Smooth muscle cell (in vitro differentiated cells): ENCODE measurements at regions not wholly inside any gene's neighbourhood (a gene's known extent, or its start where the extent isn't known, plus 50 kb on each side); places are given as distances from the start of the nearest gene placed in this dataset.

Source experiments
- DNase-seq: peaks from one replicate; lab custom pipeline; 2025; ENCODE audit not compliant: unreplicated experiment; lab: John Stamatoyannopoulos, UW
- H2AFZ ChIP-seq: fragments of 200-600 bp; sonication (generic); 2 replicates; pipeline ENCODE4 v1.6.0; 2016; ENCODE audit warnings: antibody characterized with exemption, low read depth, mild to moderate bottlenecking
- H3F3A ChIP-seq: fragments of 200-600 bp; sonication (generic); 2 replicates; pipeline ENCODE4 v1.6.0; 2017; ENCODE audit warnings: antibody characterized with exemption, low read depth
- H3K27ac ChIP-seq: fragments of 200-600 bp; sonication (generic); 2 replicates; pipeline ENCODE4 v1.5.1; 2016; ENCODE audit warnings: low read depth, mild to moderate bottlenecking
- H3K27me3 ChIP-seq: fragments of 200-600 bp; sonication (generic); 2 replicates; pipeline ENCODE4 v1.6.1; 2016; ENCODE audit warnings: low read depth, mild to moderate bottlenecking
- H3K36me3 ChIP-seq: fragments of 200-600 bp; sonication (generic); 2 replicates; pipeline ENCODE4 v1.5.1; 2016; ENCODE audit warnings: low read depth
- H3K4me1 ChIP-seq: fragments of 200-600 bp; sonication (generic); 2 replicates; pipeline ENCODE4 v1.5.1; 2016; ENCODE audit warnings: low read depth
- H3K4me2 ChIP-seq: fragments of 200-600 bp; sonication (generic); 2 replicates; pipeline ENCODE4 v1.6.0; 2016; ENCODE audit warnings: mild to moderate bottlenecking
- H3K4me3 ChIP-seq: fragments of 200-600 bp; sonication (generic); 2 replicates; pipeline ENCODE4 v1.5.1; 2016; ENCODE audit warnings: mild to moderate bottlenecking
- H3K79me2 ChIP-seq: fragments of 200-600 bp; sonication (generic); 2 replicates; pipeline ENCODE4 v1.6.0; 2016; ENCODE audit warnings: low read depth, mild to moderate bottlenecking
- H3K9ac ChIP-seq: fragments of 200-600 bp; sonication (generic); 2 replicates; pipeline ENCODE4 v1.6.0; 2016; ENCODE audit warnings: low read depth
- H3K9me3 ChIP-seq: fragments of 200-600 bp; sonication (generic); replicated peaks from 2 replicates; pipeline ENCODE4 v1.5.1; 2016; ENCODE audit warnings: low read depth
- H4K20me1 ChIP-seq: fragments of 200-600 bp; sonication (generic); 2 replicates; pipeline ENCODE4 v1.6.0; 2016; ENCODE audit warnings: low read depth
- WGBS: methylation state at CpG from one replicate; pipeline ENCODE4 v1.1.7; 2016; ENCODE audit warnings: low lambda C conversion rate; 5-methylcytosine and 5-hydroxymethylcytosine counted together
- TF ChIP-seq, protein P1 (sequence below): fragments of 200-600 bp; sonication (generic); IDR thresholded peaks from 2 replicates; pipeline ENCODE4 v1.5.1; 2017; ENCODE audit warnings: borderline replicate concordance, mild to moderate bottlenecking, antibody characterized with exemption; ENCODE audit not compliant: insufficient read depth, poor library complexity, severe bottlenecking

DNA sequence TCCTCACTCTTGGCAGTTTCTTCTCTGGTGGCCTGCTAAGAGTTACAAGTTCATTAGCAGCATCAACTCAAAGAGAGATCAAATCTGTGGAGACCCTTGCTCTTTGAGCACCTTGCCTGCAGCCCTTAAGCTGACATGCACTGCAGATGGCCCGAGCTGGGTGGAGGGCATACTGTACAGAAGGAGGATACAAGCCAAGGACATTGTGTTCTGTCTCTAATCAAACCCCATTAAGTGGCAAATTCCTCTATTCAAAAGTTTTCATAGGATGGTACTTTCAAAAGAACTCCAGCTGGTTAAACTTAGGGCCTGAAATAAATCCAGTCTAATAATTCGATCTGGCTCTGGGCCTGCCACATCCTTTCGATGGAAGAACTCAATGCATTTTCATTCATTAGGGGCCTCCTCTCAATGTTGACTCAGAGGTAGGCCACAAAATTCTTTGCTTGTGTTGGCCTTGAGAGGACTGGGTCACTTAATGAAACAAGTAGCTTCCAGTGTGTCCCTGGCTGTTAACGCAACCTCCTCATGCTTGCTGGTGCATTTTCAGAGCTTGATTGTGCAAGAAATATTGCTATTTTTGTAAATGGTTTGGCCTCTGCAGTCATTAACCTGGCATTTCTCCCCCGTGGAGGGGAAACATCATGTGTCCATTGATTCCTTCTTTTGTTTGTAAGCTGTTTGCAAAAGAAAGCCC, 318.2 kb downstream of the NUAK1 start:
- Histone ChIP-seq H4K20me1 (no peaks in the 10 kb centered on the region), H3K9me3 (no peaks in the 10 kb centered on the region), H3K4me3 (no peak overlapping the region), H3K4me1 (peaks cover 10% of the 10 kb centered on the region), H2AFZ (peak overlapping the region; percentile 36), H3F3A (no peaks in the 10 kb centered on the region), H3K79me2 (no peaks in the 10 kb centered on the region), H3K27me3 (no peaks in the 10 kb centered on the region), H3K36me3 (no peaks in the 10 kb centered on the region), H3K9ac (no peak overlapping the region), H3K4me2 (peak overlapping the region; percentile 19), H3K27ac (no peak overlapping the region)
- DNase-seq, result no peak
- TF ChIP-seq, protein P1, sequence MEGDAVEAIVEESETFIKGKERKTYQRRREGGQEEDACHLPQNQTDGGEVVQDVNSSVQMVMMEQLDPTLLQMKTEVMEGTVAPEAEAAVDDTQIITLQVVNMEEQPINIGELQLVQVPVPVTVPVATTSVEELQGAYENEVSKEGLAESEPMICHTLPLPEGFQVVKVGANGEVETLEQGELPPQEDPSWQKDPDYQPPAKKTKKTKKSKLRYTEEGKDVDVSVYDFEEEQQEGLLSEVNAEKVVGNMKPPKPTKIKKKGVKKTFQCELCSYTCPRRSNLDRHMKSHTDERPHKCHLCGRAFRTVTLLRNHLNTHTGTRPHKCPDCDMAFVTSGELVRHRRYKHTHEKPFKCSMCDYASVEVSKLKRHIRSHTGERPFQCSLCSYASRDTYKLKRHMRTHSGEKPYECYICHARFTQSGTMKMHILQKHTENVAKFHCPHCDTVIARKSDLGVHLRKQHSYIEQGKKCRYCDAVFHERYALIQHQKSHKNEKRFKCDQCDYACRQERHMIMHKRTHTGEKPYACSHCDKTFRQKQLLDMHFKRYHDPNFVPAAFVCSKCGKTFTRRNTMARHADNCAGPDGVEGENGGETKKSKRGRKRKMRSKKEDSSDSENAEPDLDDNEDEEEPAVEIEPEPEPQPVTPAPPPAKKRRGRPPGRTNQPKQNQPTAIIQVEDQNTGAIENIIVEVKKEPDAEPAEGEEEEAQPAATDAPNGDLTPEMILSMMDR, result no peak
- 77% methylated on average over 5 of the region's 5 CpGs for WGBS

DNA sequence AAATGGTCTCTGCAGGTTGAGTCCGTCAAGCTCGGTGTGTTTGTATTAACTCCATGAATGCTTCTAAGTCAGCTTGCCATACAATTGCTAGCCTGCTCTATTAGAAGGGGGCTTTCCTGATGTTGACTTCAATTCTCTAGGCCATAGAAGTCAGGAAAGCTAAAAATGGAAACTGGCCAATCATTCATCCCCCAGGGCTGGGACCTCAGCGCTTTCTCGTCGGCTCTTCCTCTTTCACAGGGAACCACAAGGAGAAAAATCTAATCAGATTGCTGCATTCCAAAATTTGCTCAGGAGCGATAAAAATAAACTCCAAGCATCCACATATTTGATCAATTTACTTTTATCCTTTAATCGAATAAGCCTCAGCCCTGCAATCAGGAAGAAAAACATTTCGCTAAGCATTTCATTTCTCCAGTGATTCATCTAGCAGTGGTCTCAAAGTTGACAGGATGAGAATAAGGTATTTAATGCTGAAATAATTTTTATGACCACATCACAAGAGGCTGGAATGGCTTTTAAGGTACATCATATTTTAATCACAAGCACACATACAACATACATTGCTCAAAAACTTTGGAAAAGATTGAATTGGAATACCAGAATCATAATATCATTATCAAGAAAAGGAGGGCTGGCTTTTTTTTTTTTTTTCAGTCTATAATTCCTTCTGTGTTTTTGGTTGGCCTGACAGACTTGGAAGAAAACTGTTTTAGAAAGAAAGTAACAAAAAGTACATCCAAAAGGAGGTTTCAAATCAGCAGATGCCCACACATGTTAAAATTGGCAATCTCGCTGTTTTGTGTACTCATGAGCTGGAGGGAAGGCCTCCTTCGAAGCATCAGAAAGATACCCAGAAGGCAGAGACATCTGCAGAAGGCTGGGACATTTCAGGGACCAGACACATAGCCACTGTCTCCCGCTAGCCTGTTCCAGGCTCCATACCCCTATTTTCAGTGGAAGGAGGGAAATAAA, 316.3 kb downstream of the NUAK1 start:
- Histone ChIP-seq H3K27me3 (no peaks in the 10 kb centered on the region), H3F3A (no peaks in the 10 kb centered on the region), H3K9me3 (no peaks in the 10 kb centered on the region), H2AFZ (no peak overlapping the region), H3K4me3 (no peak overlapping the region), H3K4me2 (no peak overlapping the region), H3K9ac (no peak overlapping the region), H4K20me1 (no peaks in the 10 kb centered on the region), H3K27ac (no peak overlapping the region), H3K79me2 (no peaks in the 10 kb centered on the region), H3K4me1 (peaks cover 10% of the 10 kb centered on the region), H3K36me3 (no peaks in the 10 kb centered on the region)
- WGBS, result 85% methylated on average over 11 of the region's 11 CpGs
- no peak for DNase-seq
- TF ChIP-seq, protein P1, result no peak

- no peaks in the 10 kb centered on the region for H3K9me3 ChIP-seq
- no peak overlapping the region for H3K9ac ChIP-seq
- WGBS, result 96% methylated on average over 3 of the region's 3 CpGs
- H4K20me1 ChIP-seq, result no peaks in the 10 kb centered on the region
- TF ChIP-seq, protein P1, result no peak
- H3K4me1 ChIP-seq, result peaks cover 10% of the 10 kb centered on the region
- no peak overlapping the region for H3K4me3 ChIP-seq
- H3F3A ChIP-seq, result no peaks in the 10 kb centered on the region
- H3K79me2 ChIP-seq, result no peaks in the 10 kb centered on the region
- DNase-seq, result no peak
- H3K27me3 ChIP-seq, result no peaks in the 10 kb centered on the region
- no peak overlapping the region for H3K27ac ChIP-seq
- H3K4me2 ChIP-seq, result no peak overlapping the region
- no peak overlapping the region for H2AFZ ChIP-seq
- no peaks in the 10 kb centered on the region for H3K36me3 ChIP-seq
Measured at GRCh38 chr12:105823810-105824209, 314.9 kb downstream of the NUAK1 start.
